GM19328 (cell line): ENCODE measurements at regions not wholly inside any gene's neighbourhood (a gene's known extent, or its start where the extent isn't known, plus 50 kb on each side); places are given as distances from the start of the nearest gene placed in this dataset.

ENCODE experiments used
- ATAC-seq: cut with Tn5 transposase; IDR thresholded peaks from one replicate; pipeline ENCODE4 v1.9.1; 2021; ENCODE audit warnings: mild to moderate bottlenecking, moderate library complexity; ENCODE audit not compliant: unreplicated experiment

- no peak for ATAC-seq
Measured at GRCh38 chr18:31213641-31214040, 51.0 kb upstream of the DSC1 start.

- no peak for ATAC-seq
Measured at GRCh38 chr18:31217038-31217849, 54.6 kb upstream of the DSC1 start.

GRCh38 chr18:31218671-31219383 lies 56.2 kb upstream of the DSC1 start:
- ATAC-seq, result no peak

- no peak for ATAC-seq
Measured at GRCh38 chr18:31219395-31219794, 56.7 kb upstream of the DSC1 start.

GRCh38 chr18:31223371-31223770 lies 60.7 kb upstream of the DSC1 start:
- ATAC-seq, result no peak

GRCh38 chr18:31225668-31226067 lies 63.0 kb upstream of the DSC1 start:
- ATAC-seq, result no peak

GRCh38 chr18:31227497-31228229 lies 65.0 kb upstream of the DSC1 start:
- no peak for ATAC-seq

- ATAC-seq, result no peak
Measured at GRCh38 chr18:31229829-31230228, 67.2 kb upstream of the DSC1 start.

- ATAC-seq, result no peak
Measured at GRCh38 chr18:31230495-31230894, 67.8 kb upstream of the DSC1 start.

GRCh38 chr18:31232013-31232412 lies 69.4 kb upstream of the DSC1 start:
- no peak for ATAC-seq

GRCh38 chr18:31232775-31233424 lies 70.2 kb upstream of the DSC1 start:
- ATAC-seq, result no peak

- no peak for ATAC-seq
Measured at GRCh38 chr18:31233621-31234275, 71.1 kb upstream of the DSC1 start.

- no peak for ATAC-seq
Measured at GRCh38 chr18:31235856-31236255, 73.2 kb upstream of the DSC1 start.

- ATAC-seq, result no peak
Measured at GRCh38 chr18:31237142-31237541, 74.5 kb upstream of the DSC1 start.

- no peak for ATAC-seq
Measured at GRCh38 chr18:31241425-31241824, 76.5 kb upstream of the DSG1 start.

- ATAC-seq, result no peak
Measured at GRCh38 chr18:31241900-31242409, 76.0 kb upstream of the DSG1 start.

GRCh38 chr18:31243740-31244512 lies 74.0 kb upstream of the DSG1 start:
- no peak for ATAC-seq

- no peak for ATAC-seq
Measured at GRCh38 chr18:31244771-31245394, 73.1 kb upstream of the DSG1 start.

GRCh38 chr18:31245820-31246219 lies 72.1 kb upstream of the DSG1 start:
- ATAC-seq, result no peak
